ENCODE measurements at regions not wholly inside any gene's neighbourhood (a gene's known extent, or its start where the extent isn't known, plus 50 kb on each side); places are given as distances from the start of the nearest gene placed in this dataset.

DNA sequence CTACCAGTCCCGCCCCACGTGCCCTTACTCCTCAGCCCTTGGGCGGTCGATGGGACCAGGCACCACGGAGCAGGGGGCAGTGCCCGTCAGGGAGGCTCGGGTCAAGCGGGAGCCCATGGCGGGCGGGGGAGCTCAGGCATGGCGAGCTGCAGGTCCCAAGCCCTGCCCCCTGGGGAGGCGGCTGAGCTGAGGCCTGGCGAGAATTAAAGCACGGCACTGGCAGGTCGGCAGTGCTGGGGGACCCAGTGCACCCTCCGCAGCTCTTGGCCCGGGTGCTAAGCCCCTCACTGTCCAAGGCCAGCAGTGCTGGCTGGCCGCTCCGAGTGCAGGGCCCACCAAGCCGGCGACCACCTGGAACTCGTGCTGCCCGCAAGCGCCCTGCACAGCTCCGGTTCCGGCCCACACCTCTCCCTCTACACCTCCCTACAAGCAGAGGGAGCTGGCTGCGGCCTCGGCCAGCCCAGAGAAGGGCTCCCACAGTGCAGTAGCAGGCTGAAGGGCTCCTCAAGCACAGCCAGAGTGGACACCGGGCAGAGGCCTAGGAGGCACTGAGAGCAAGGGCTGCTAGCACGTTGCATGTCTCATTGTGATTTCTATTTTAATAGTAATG is 166.8 kb upstream of the FMN2 start:
- DNase-seq = no peak

DNA sequence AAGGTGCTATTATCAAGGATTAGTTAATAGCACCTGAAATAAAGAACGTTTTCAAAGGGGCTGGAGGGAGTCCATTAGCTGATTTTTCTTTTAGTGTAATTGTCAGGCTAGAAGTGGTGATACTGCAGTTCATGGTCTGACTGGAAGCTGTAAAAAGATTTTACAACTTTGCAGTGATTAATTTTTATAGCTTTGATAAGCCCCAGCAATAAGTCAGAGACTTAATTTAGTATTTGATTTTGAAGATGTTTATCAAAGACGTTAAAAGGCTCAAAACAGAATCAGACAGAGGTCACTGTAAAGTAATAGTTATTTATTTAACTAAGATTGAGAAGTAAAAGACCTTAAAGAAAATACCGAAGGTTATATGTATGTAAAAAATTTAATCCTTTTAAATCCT is 165.5 kb upstream of the FMN2 start:
- no peak for DNase-seq

DNA sequence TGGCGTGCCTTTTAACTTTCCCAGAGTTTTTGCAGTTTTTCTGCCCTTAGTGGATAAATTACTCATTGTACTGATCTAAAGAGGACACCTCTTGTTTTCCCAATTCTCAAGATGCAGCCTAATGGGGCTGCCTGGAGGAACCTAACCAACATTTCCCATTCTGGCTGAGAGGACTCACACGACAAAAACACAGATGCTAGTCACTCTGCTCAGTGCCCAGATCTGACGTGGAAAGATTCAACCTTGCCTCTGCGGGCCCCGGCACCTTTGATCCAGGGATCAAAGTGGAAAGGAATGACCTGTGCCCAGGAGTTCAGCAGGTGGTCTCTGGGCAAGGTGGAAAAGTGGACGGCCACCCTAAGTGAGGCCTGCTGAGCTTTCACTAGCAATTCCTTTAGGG is 162.4 kb upstream of the FMN2 start:
- DNase-seq = no peak

DNA sequence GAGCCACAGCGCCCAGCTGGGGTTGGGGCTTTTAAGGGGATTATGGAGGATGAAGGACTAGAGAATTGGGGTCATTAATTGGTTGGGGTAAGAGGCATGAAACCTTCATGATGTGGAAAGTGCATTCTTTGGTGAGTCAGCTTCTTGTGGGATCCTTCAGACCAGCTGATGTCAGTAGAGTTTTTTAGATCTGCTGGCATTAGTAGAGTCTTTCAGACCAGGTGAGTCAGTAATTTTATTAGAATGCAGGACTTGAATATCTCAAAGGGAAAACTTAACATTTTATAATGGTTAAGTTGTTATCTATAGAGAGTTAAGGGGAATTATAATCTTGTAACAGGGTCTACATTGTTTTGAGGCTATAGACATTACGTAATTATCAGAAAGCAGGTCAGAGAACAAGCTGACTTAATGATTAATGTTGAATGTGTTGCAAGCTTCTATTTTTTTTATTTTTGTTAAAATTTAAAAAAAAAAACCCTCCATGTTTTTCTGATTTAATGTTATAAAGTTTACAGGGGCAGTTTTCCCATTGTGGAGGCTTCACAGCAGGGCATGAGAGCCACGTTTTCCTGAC is 160.9 kb upstream of the FMN2 start:
- no peak for DNase-seq

DNA sequence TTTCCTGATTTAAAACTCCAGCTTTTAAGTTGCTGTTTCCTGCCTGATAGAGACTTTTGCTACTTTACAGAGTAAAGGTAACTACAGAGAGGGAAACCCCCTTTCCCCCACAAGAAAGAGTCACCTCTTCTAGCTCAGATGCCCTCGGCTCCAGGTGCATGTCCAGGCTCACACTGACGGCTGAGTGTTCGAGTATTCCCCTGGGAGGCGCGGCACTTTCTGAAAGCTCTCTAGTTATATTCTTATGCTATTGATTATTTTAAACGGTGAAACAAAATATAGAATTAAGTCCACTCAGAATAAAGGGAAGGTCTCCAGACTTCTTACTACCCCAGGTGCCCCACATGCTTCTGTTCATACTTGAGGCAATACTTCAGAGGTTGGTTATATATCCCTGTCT is 160.3 kb upstream of the FMN2 start:
- no peak for DNase-seq

DNA sequence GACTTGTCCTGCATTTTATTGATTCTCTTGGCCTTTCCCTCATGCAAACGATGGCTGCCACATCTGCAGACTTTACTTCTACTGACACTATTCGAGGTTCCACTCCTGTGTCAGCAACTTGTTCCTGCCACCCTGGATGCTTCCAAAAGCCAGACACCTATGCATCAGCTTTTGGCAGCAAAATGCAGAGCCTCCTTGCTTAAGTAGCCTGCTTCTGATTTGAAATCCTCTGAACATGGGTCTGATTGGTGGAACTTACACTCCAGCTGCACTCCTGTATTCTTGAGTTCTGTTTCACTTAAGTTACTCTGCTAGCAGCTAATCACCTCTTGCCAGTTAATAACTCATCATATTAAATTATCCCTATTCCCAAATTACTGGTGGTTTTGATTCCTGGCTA is 152.1 kb upstream of the FMN2 start:
- no peak for DNase-seq

DNA sequence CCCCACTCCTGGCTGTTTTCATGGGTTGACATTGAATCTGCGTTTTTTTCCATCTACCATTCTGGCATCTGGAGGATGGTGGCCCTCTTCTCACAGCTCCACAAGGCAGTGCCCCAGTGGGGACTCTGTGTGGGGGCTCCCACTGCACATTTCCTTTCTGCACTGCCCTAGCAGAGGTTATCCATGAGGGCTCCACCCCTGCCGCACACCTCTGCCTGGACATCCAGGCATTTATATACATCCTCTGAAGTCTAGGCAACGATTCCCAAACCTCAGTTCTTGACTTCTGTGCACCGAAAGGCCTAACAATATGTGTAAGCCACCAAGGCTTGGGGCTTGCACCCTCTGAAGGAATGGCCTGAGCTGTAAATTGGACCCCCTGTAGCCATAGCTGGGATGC is 147.9 kb upstream of the FMN2 start:
- no peak for DNase-seq

DNA sequence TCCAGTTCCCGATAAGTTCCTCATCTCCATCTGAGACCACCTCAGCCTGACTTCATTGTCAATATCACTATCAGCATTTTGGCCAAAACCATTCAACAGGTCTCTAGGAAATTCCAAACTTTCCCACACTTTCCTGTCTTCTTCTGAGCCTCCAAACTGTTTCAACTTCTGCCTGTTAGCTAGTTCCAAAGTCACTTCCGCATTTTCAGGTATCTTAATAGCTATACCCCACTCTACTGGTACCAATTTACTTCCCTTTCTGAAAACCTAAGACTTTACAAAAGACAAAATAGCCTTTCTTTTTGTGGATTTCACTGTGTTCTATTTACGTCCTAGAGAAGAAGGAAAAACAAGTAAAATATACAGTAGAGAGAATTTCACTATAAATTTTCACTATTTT is 147.0 kb upstream of the FMN2 start:
- no peak for DNase-seq

DNA sequence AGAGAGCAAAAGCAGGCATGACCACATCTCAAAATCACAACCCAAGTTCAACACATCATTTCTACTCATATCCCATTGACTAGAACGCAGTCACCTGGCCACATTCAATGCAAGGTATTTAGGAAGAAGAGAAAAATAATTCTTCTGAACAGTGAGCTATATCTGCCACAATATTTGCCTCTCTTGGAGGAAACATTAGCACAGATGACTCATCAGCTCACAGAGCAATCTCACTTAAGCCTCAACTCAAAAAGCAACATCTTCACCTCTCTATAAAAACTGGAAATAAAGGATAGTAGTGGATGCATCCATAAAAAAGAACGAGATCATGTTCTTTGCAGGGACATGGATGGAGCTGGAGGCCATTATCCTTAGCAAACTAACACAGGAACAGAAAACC is 143.9 kb upstream of the FMN2 start:
- DNase-seq = no peak

DNA sequence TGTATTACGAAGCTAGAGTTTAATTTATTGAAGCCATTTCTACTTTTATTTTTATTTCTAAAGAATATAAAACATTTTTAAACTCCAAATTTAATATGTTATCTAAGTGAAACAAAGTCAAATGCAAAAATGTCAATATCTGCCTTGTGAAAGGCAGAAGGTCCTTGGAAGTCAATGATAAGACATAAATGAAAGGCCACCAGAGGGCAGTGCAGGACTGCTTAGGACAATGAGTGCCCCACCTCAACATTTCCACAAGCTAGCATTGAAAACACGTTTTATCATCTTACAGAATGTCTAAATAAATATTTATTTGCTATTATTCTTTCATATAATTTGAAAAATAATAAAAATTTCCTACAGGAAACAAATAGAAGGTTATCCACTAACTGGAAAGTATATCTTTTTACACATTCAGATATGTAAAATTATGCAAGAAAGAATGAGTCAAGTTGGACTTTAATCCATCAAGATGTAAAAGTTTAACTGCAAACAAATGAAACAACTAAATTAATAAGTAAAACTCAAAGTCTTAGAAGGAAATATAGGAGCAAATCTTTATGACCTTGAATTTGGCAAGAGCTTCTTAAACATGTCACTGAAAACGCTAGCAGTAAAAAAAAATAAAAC is 140.1 kb upstream of the FMN2 start:
- DNase-seq = peak; percentile 67

DNA sequence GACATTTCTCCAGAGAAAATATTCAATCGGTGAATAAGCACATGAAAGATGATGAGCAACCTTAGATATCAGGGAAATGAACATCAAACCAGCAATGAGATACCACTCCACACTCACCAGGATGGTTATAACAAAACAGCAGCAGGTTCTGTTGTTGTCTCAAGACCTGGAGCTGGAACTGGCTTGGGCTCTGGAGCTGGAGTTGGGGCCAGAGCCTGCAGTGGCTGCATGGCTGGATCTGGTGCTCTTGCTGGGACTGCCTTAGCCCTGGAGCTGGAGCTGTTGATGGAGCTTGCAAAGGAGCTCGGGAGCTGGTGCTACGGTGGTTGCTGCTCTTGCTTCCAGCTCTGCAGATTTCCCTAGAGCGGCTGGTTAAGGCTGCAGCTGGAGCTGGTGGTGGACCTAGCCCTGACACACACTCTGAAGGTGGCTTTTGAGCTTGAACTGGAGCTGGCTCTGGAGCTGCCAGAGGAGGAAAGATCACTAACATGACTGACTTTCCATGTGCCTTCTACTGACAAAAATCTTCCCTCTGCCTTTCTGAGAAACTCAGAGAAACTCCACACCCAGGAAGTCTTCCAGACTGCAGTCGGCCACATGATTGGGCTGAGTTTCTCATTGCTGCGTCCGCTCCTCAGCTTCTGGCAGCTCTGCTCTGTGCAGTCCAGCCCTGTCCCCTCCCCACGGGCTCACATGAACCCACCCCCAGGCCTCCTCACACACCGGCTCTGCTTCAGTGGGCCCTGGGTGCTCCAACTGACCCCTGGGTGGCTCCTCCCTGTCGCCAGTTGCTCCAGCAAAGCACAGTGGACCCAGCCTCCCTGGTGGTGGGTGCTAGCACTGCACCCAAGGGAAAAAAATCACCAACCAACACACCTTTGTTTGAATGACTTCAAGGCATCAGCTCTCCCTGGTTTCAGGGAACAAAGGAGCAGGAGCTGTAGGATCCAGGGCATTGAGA is 139.1 kb upstream of the FMN2 start:
- peak; percentile 31 for DNase-seq

DNA sequence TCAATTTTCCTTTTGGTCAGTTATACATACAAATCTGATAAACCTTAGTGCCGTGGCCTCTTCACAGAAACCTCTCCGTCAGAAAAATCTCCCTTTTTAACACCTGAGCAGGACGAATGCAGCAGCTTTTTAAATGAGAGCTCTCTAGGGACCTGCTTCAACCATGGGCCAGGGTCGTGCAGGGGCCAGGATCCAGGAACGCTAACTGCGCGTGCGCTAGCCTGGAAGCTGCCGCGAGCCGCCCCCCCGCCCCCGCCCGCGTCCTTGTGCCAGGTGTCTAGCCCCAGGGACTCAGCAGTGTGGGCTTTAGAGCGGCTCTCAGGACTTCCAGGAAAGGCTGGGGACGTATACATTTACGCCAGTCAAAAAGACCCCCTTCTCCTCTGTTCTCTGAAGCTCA is 136.8 kb upstream of the FMN2 start:
- no peak for DNase-seq

DNA sequence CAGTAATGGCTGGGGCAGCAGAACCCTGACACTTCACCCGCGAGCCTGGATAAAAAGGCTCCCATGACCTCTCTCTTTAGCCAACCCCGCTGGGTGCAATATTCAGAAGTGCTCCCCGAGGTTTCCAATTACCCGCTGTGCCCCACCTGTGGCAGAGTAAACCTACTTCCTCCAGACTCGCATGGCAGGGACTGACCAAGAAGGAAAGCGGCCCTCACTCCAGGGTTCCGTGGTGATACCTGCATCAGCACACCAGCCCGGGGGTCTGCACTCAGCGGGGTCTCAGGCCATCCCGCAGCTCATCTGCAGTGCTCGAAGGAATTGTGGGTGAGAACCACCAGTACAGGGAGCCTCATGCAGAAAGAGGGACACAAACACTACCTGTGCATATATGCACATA is 136.3 kb upstream of the FMN2 start:
- DNase-seq = no peak

DNA sequence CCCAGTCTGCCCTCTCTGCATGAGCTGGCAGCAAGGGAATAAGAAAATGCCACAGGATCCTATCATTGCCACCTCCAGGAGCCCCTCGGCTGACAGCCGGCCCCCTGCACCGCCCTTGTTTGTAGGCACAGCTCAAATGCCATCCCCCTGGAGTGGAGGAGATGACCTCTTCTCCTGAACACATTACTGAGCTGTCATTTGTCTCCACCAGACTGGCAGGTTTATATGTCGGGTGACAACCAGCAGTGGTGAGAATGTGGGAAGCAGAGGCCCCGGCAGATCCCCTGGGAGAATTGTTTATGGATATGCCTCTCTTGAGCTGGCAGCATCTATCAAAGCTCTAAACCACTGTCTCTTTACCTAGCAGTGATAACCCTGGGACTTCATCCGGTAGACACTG is 135.4 kb upstream of the FMN2 start:
- DNase-seq = no peak

DNA sequence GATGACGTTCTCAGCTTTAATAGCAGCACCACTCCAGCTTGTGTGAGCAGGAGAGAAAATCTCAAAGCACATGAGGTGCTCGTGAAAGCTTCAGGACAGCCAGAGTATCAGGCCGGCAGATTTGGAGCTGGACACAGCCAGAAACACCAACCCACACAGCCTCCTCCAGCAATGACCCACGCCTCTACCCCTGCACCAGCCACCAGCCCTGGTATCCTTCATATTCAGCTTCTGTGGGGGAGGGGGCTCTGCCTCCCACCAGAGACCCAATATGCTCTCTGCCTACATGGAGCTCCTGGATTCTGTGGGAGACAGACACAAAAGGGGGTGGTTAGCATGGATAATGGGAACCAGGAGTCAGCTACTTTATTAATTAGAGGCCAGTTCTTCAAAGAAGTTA is 133.6 kb upstream of the FMN2 start:
- no peak for DNase-seq

DNA sequence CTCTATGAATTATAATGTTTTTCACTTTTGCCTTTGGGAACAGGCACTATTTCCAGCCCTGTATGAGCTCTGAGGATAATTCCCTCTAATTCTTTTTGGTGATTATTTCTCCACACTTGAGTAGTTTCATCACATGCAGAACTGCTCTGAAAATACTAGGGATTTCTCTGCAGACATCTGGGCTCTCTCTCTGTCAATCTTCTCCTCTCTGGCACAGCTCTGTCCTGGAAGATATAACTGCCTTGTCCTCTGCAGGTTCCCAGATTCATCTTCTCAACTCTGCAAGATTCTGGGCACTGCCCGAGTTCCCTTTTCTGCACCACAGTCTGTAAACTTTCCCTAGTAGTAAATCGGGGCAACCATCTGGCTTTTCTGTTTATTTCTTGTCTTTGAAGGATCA is 131.3 kb upstream of the FMN2 start:
- no peak for DNase-seq

DNA sequence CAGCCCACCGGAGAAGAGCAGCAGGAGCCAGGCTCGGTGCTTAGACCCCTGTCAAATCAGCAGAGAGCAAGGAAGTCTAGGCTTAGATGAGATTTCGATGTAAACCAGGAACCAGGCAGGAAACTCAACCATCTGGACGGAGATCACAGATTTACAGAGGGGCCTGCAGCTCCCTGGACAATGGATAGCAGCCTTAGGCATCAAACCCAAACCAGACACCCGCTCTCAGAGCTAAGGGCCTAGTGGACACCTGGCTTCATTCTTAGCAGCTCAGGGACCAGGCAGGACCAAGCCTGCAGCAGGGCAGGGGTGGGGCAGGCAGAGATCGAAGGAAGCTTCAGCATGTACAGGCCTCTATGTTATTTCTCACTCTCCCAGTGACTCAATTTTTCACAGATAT is 127.8 kb upstream of the FMN2 start:
- no peak for DNase-seq

DNA sequence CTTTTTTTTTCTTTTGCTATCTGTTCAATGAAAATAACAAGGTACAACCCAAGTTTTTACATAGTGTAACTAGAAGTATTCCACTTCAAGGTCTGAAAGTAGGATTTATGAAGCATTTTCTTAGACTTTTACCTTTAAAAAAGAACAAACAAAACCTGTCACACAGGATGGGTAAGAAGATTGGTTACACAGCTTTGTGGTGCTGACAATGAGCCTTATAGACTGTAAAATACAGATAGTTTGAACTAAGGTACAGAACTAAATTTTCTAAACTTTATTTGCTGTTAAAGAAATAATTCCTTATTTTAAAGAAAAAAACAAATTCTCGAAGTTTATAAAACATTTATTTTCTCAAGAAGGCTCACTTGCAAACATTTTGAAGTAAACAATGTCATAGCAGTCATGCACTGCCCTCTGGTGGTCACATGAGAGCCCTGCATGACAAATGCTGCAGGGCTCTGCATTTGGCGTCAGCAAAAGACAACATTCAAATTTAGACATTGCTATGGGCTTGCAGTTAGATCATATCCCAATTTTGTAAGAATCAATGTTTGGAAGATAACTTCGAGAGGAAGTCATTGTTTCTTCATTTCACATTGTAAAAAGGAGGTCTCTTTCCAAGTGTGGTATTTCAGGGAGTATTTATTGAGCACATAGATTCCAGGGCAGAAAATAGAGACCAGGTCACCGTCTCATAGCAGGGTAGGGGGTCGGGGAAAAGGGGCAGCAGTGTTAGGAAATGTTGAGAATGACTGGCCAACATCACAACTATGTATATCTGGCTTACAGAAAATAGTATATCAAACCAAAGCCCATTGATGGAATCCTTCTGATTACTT is 115.3 kb upstream of the FMN2 start:
- DNase-seq = no peak

DNA sequence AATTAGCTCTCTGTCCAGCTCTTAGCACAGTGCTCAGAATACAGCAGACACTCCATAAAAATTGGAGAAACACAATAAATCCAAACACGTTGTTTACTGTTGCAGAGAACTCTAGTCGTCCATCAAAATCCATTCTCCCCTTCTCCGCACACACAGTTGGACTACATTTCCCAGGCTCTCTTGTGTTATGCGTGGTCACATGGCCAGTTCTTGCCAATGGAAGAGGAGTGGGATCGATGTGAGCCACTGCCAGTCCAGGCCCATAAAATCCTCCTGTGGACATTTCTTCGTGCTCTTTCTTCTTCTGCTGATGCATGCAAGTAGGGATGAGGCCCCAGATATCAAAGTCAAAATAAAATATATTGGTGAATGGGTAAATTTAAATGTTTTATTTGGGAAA is 114.3 kb upstream of the FMN2 start:
- DNase-seq = no peak

DNA sequence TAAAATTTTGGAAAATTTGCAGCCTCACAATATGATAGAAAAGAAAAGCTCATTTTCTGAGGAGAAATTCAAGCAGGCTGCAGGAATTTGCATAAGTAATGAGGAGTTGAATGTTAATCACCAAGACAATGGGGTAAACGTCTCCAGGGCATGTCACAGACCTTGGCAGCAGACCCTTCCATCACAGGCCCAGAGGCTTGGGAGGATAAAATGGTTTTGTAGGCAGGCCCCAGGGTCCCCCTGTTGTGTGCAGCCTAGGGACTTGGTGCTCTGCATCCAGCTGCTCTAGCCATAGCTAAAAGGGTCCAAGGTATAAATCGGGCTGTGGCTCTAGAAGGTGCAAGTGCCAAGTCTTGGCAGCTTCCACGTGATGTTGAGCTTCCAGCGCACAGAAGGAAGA is 112.2 kb upstream of the FMN2 start:
- DNase-seq = no peak

DNA sequence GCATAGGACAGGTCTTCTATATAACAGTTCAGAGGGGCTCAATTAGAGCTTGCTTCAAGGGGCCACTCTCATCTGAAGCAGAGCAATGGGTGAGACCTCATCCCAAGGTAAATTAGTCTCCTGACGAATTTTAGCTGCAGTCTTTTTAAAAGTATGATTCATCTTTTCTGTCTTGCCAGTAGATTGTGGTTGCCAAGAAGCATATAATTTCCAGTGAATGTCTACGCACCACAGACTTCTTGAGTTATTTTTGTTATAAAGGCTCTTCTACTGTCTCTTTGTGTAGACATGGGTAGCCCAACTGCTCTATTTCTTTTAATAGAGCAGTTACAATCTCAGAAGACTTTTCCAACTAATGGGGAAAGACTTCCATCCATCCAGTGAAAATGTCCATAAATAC is 108.9 kb upstream of the FMN2 start:
- no peak for DNase-seq

DNA sequence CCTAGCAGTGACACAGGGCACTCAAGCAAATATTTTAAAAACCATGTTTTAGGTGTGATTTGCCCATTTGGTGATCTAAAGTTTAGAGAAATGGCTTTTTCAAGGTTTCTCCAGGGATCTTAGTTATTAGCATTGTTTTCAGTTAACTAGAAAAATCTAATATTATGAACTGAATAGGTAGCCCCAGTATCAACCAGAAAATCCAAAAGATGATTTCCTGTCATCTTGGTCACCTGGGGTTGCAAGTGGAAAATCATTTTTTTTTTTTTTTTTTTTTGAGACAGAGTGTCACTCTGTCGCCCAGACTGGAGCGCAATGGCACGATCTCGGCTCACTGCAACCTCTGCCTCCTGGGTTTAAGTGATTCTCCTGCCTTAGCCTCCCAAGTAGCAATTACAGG is 106.6 kb upstream of the FMN2 start:
- no peak for DNase-seq

All from renal pelvis (tissue), 1 donor.